GM21825 (cell line): ENCODE measurements at regions not wholly inside any gene's neighbourhood (a gene's known extent, or its start where the extent isn't known, plus 50 kb on each side); places are given as distances from the start of the nearest gene placed in this dataset.
"Not testable (repeated sequence)": the region's sequence is repeated elsewhere in the genome, so short reads cannot be mapped to it uniquely, and the experiment has no call there.

Experiments used
- ATAC-seq: cut with Tn5 transposase; IDR thresholded peaks from one replicate; pipeline ENCODE4 v1.9.1; 2021; ENCODE audit warnings: mild to moderate bottlenecking, moderate library complexity; ENCODE audit not compliant: unreplicated experiment

GRCh38 chr22:47366026-47366767 is 603.7 kb downstream of the TBC1D22A start:
- ATAC-seq: no peak

DNA sequence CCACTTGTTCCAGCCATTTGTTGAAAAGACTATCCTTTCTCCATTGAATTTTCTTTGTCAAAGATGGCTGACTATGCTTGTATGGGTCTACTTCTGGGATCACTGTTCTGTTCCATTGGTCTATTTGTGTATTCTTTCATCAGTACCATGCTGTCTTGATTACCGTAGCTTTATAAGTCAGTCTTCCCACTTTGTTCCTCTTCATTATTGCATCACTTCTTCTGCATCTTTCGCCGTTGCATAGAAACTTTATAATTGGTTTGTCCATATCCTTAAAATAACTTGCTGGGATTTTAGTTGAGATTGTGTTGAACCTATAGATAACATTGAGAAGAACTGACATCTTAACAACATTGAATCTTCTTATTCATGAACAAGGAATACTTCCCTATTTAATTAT is 598.8 kb downstream of the TBC1D22A start:
- ATAC-seq: no peak

GRCh38 chr22:47357493-47357892 is 595.0 kb downstream of the TBC1D22A start:
- ATAC-seq: no peak

GRCh38 chr22:47357086-47357485 is 594.6 kb downstream of the TBC1D22A start:
- no peak for ATAC-seq

DNA sequence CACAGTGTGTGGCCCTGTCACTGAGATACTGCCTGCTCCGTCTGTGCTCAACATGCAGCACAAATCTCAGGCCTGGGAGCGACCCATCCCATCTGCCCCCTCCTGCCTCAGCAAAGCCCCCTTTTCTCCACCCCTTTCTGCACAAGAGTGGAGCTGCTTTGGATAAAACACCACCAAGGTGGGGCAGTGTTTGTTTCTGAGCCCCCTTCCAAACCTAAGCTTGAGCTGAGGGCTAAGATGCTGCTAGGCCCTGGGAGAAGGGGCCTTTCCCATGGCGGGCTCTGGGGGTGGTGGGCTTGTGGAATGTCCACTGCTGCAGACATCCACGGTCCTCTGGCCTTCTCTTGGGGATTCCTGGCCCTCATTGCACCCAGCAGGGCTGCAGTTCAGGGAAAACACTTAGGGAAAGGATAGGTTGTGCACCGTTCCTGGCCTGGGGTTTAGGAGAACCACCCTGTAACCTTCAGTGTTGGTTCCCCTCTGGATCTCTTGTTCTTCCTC is 594.1 kb downstream of the TBC1D22A start:
- ATAC-seq: no peak

DNA sequence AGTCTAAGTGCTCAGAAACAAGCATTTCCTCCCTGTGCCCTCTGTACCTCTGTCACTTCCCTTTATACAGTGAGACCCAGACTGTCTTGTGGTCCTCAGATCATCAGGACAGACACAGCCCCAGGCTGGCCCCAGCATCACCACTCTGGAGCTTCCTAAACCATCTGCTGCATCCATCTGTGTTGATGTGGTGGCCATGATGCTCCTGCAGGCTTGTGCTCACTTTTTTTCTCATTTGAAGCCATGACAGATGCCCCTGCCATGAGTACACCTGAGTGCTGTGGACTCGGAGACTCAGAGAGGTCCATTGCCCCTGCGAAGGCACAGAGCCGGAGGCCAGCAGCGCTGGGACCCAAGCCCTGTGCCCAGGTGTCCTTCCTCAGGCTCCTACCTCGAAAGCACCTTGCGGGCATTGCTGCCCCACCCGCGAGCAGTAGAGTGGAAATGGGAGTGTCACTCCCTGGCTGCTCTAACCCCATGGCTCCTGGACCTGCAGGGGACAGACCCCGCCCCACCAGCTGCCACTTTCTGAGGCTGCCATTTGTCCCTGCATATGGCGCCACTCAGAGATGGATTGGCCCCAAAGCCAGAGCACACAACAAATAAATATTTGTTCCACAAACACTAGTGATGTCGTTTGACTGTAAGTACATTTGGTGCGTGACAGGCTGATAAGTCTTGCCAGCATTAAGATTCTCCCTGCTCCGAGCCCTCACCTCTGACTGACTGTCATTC is 593.5 kb downstream of the TBC1D22A start:
- ATAC-seq: no peak

- no peak for ATAC-seq
These were observed 592.9 kb downstream of the TBC1D22A start for GRCh38 chr22:47355388-47355725.

DNA sequence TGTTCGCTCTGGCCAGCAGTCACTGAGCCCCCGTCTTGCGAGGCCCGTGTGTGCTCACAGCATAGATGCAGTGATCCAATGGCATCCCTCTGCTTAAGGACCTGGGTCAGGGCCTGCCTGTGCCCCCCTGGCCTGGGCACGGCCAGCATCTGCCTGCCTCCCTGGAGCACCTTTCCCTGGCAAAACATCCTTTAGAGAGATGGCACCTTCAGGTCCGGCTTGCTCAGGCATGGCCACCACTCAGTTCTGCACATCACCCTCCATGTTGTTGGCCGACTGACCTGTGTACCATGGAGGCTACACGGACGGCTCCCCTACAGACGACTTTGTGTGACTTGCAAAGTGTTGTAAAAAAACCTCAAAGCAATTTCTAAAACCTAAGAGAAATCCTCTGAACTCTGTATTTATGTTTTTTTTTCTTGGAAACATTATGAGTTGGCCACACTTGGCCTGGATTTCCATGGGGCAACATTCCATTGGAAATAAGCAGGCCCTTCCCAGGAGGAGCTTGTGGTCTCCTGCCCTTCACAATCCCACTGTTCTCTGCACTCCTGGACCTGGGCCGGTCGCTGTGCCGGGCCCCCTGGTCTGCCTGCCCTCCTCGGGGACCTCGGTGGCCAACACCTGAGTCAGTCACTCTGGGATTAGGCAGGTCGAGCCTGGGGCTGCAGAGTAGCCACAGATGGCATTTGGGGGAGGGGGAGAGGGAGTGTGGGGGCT is 592.4 kb downstream of the TBC1D22A start:
- no peak for ATAC-seq

- no peak for ATAC-seq
These were observed 590.7 kb downstream of the TBC1D22A start for GRCh38 chr22:47352920-47353700.

DNA sequence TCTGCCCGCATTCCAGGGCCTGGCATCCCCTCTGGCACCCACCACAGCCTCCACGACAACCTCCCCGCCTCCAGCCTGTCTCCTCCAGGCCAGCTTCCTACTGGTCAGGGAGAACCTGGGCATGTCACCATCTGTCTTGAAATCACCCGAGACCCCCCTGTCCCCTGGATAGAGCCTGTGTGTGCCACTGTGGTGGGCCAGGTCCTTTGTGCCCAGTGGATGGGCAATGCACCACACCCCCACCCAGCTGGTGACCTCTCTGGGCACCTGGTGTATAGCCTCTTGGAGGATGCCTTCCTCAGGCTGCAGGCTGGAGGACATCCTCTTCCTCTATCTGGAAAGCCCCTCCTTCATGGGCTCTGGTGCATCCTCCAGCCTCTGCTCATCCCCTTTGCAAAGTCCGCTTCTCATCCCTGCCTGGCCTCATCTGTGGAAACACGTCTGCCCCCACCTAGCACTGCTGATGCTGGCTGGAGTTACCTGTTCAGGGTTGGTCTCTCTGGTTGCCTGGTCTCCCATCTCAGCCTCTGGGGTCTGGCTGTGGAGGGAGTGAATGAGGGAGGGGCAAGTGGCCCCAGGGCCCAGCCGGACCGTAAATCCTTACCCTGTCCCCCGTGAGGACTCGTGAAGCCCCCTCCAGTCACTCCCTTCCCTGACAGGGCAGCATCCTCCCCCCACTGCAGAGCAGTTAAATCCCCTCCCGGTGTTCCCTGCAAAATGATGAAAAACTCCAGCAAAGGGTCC is 589.6 kb downstream of the TBC1D22A start:
- ATAC-seq: no peak

GRCh38 chr22:47346287-47346686 is 583.8 kb downstream of the TBC1D22A start:
- ATAC-seq: not testable (repeated sequence)

GRCh38 chr22:47345025-47345424 is 582.6 kb downstream of the TBC1D22A start:
- no peak for ATAC-seq

DNA sequence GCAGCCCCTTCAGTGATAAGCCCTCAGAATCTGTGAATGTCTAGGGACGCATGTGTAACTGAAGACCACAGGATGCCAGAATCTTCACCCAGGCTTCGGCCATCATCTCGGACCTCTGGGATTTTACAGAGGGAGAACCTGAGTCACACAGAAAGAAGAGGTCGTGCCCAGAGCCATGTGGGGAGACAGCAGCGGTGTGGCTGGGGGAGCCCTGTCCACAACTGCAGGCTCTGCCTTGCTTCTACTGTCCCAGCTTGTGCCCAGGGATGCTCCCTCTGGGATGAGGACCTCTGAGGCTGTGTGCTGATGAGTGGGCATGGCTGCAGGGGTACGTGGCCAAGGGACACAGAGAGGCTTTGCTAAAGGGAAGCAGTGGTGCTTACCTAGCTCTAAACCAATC is 582.0 kb downstream of the TBC1D22A start:
- ATAC-seq: no peak

- no peak for ATAC-seq
These were observed 581.2 kb downstream of the TBC1D22A start for GRCh38 chr22:47343611-47344010.

GRCh38 chr22:47342446-47342845 is 580.0 kb downstream of the TBC1D22A start:
- no peak for ATAC-seq

DNA sequence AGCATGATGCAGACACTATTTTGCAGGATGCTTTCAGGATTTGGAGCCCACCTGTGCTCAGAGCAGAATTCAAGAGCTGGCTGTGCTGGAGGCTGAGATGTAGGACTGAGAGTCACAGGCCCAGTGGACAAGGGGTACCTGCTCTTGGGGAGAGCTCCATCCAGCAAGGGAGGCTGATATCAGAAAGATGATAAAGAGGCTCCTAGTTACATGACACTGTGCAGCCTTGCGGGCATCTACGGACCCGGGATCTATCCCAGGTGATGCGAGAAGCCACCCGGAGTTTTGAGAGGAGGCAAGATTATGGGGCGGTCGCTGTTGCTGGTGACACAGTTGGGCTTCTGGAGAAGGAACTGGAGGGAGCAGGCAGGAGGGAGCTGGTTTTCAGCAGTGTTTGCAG is 579.0 kb downstream of the TBC1D22A start:
- ATAC-seq: no peak

DNA sequence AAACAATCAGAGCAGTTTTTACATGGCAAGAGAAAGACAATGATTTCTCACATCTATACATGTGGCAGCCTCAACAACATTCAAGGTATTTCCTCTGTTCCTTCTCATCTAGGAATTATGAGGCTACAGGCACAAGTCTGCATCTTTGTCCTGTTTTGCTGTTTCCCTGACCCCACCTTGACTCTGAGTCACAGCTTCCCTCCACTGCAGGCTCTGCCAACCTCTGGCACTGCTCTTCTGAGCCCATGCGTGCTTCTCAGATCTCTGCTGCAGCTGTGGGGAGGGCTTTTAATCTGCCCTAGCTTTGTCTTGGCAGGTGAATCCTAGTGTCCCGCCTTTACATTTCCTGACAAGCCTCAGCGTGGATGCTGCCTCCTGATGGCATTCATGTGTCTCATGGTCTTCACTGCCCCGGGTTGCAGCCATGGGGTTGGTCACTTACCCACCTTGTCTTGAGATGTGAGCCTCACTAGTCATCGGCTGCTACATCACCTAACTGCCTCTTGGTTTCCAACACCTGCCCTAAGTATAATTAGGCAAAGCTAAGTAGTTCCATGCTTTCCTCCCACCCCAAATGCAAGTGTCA is 578.5 kb downstream of the TBC1D22A start:
- no peak for ATAC-seq

GRCh38 chr22:47337161-47337621 is 574.7 kb downstream of the TBC1D22A start:
- no peak for ATAC-seq

DNA sequence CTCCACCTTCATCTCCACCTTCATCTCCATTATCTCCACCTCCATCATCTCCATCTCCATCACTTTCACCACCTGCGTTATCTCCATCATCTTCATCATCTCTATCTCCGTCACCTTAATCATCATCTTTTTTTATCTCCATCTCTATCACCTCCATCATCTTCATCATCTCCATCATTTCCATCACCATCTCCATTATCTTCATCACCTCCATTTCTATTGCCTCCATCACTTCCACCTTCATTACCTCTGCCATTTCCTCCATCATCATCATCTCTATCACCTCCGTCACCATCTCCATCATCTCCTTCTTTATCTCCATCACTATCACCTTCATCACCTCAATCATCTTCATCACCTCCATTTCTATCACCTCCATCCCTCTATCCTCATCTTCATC is 573.5 kb downstream of the TBC1D22A start:
- ATAC-seq: no peak

DNA sequence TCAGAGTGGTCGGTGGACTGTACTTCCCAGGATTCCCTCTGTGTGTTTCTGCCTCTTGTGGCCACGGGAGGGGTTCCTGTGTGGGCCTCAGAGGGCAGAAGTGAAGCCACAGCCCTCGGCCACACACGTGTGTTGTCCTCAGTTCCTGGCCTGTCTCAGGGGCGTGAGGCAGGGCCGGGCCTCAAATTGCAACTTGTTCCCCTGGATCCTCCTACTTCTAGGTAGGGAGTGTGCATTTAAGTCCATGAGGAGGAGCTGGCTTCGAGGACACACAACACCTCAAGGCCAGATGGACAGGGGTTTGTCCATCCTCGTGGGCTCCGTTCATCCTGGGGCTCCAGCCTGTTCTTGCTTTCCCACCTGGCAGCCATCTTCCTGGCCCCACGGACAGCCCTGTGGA is 573.0 kb downstream of the TBC1D22A start:
- ATAC-seq: no peak
